GM21619 (cell line): ENCODE measurements at regions not wholly inside any gene's neighbourhood (a gene's known extent, or its start where the extent isn't known, plus 50 kb on each side); places are given as distances from the start of the nearest gene placed in this dataset.

Experiments
- ATAC-seq: cut with Tn5 transposase; IDR thresholded peaks from one replicate; pipeline ENCODE4 v1.9.1; 2021; ENCODE audit not compliant: unreplicated experiment

- ATAC-seq, result no peak
Observed at GRCh38 chr2:19785867-19786266, 115.9 kb downstream of the TTC32 start.

- ATAC-seq, result no peak
Observed at GRCh38 chr2:19785447-19785846, 116.3 kb downstream of the TTC32 start.

GRCh38 chr2:19784456-19784855 lies 117.3 kb downstream of the TTC32 start:
- ATAC-seq, result no peak

- ATAC-seq, result no peak
Observed at GRCh38 chr2:19783935-19784334, 117.8 kb downstream of the TTC32 start.

GRCh38 chr2:19776941-19777514 lies 124.8 kb downstream of the TTC32 start:
- ATAC-seq, result no peak

- no peak for ATAC-seq
Observed at GRCh38 chr2:19775838-19776237, 125.9 kb downstream of the TTC32 start.

- ATAC-seq, result no peak
Observed at GRCh38 chr2:19775315-19775714, 126.5 kb downstream of the TTC32 start.

GRCh38 chr2:19774805-19775176 lies 127.0 kb downstream of the TTC32 start:
- no peak for ATAC-seq

- ATAC-seq, result no peak
Observed at GRCh38 chr2:19772981-19773380, 128.8 kb downstream of the TTC32 start.

- no peak for ATAC-seq
Observed at GRCh38 chr2:19769513-19769912, 132.3 kb downstream of the TTC32 start.

GRCh38 chr2:19767899-19768298 lies 133.9 kb downstream of the TTC32 start:
- ATAC-seq, result no peak

GRCh38 chr2:19764998-19765397 lies 136.8 kb downstream of the TTC32 start:
- no peak for ATAC-seq

GRCh38 chr2:19763731-19764130 lies 138.1 kb downstream of the TTC32 start:
- ATAC-seq, result no peak

GRCh38 chr2:19762959-19763605 lies 138.7 kb downstream of the TTC32 start:
- ATAC-seq, result no peak

GRCh38 chr2:19762142-19762541 lies 139.6 kb downstream of the TTC32 start:
- no peak for ATAC-seq

GRCh38 chr2:19759880-19760279 lies 141.9 kb downstream of the TTC32 start:
- ATAC-seq, result no peak

GRCh38 chr2:19758658-19759057 lies 143.1 kb downstream of the TTC32 start:
- ATAC-seq, result no peak

- ATAC-seq, result no peak
Observed at GRCh38 chr2:19757586-19757985, 144.2 kb downstream of the TTC32 start.

- ATAC-seq, result no peak
Observed at GRCh38 chr2:19754907-19755306, 146.9 kb downstream of the TTC32 start.

GRCh38 chr2:19753818-19754217 lies 148.0 kb downstream of the TTC32 start:
- ATAC-seq, result no peak

GRCh38 chr2:19753314-19753713 lies 148.5 kb downstream of the TTC32 start:
- ATAC-seq, result no peak

- ATAC-seq, result no peak
Observed at GRCh38 chr2:19752500-19752899, 149.3 kb downstream of the TTC32 start.

- no peak for ATAC-seq
Observed at GRCh38 chr2:19751631-19752030, 150.2 kb downstream of the TTC32 start.
